H1 (cell line): ENCODE measurements at regions not wholly inside any gene's neighbourhood (a gene's known extent, or its start where the extent isn't known, plus 50 kb on each side); places are given as distances from the start of the nearest gene placed in this dataset.
"Not testable (repeated sequence)": the region's sequence is repeated elsewhere in the genome, so short reads cannot be mapped to it uniquely, and the experiment has no call there.

Experiments
- CTCF ChIA-PET: fragments of 300-600 bp; sonication (Branson Sonifier 250); formaldehyde crosslinking; loops from one replicate; lab custom pipeline; 2021; ENCODE audit not compliant: partially characterized antibody; lab: Charles Lee
- POLR2A ChIA-PET: fragments of 300-600 bp; sonication (Branson Sonifier 250); formaldehyde crosslinking; loops from one replicate; lab custom pipeline; 2021; ENCODE audit warnings: inconsistent platforms; ENCODE audit not compliant: partially characterized antibody; lab: Charles Lee
- DNase-seq, 2 experiments: peaks; one replicate each; pipeline versions ENCODE4 v3.0.0 to v3.0.0-alpha.2; 2010 to 2022; ENCODE audit warnings: low spot score in 2 of 2, low read depth in 1 of 2, mixed read lengths in 1 of 2
- FAIRE-seq: peaks from 2 replicates; lab custom pipeline; 2011; peaks lifted over from hg19 to GRCh38; lab: Jason Lieb, UNC
- H2AFZ ChIP-seq: 2 replicates; pipeline ENCODE4 v1.8.1; 2012; ENCODE audit warnings: low read length, inconsistent platforms
- H2AK5ac ChIP-seq: 2 replicates; pipeline ENCODE4 v1.6.1; 2013; ENCODE audit warnings: low read depth, low read length
- H2BK120ac ChIP-seq: replicated peaks from 2 replicates; pipeline ENCODE3; 2013; ENCODE audit warnings: low read depth, low read length, inconsistent platforms
- H2BK12ac ChIP-seq: 2 replicates; pipeline ENCODE4 v1.6.1; 2013; ENCODE audit warnings: low read depth, low read length
- H2BK15ac ChIP-seq: 2 replicates; pipeline ENCODE4 v1.6.1; 2013; ENCODE audit warnings: low read length
- H2BK20ac ChIP-seq: 2 replicates; pipeline ENCODE4 v1.6.1; 2013; ENCODE audit warnings: low read length
- H2BK5ac ChIP-seq: 2 replicates; pipeline ENCODE4 v1.6.1; 2013; ENCODE audit warnings: low read depth, low read length
- H3K14ac ChIP-seq: 2 replicates; pipeline ENCODE4 v1.6.1; 2013; ENCODE audit warnings: inconsistent platforms; ENCODE audit not compliant: insufficient read length
- H3K18ac ChIP-seq: 2 replicates; pipeline ENCODE4 v1.6.1; 2013; ENCODE audit warnings: low read length; ENCODE audit errors: extremely low read depth
- H3K23ac ChIP-seq: 2 replicates; pipeline ENCODE4 v1.6.1; 2013; ENCODE audit warnings: inconsistent platforms; ENCODE audit not compliant: insufficient read length
- H3K23me2 ChIP-seq: 2 replicates; pipeline ENCODE4 v1.6.1; 2013; ENCODE audit warnings: low read depth, low read length
- H3K27ac ChIP-seq: 2 replicates; pipeline ENCODE4 v1.6.1; 2011; ENCODE audit warnings: low read depth, low read length, inconsistent platforms
- H3K27me3 ChIP-seq, 4 experiments: replicated peaks in 1 of 4; 1 replicate in 1 of 4; 2 replicates in 3 of 4; pipeline versions ENCODE4 v1.6.1 to v1.8.1; 2011 to 2013; ENCODE audit warnings: low read length in 3 of 4, mild to moderate bottlenecking in 3 of 4, inconsistent platforms in 2 of 4, mixed read lengths in 2 of 4, moderate library complexity in 1 of 4; ENCODE audit not compliant: control insufficient read depth in 3 of 4, insufficient read depth in 3 of 4; ENCODE audit errors: extremely low read depth in 1 of 4
- H3K36me3 ChIP-seq, 4 experiments: 2 replicates each; pipeline versions ENCODE4 v1.6.1 to v1.8.1; 2011 to 2013; ENCODE audit warnings: mild to moderate bottlenecking in 4 of 4, low read length in 3 of 4, moderate library complexity in 2 of 4, control low read depth in 1 of 4, inconsistent platforms in 1 of 4; ENCODE audit not compliant: insufficient read depth in 4 of 4, control insufficient read depth in 2 of 4
- H3K4ac ChIP-seq: replicated peaks from 2 replicates; pipeline ENCODE3; 2013; ENCODE audit warnings: low read length, low read depth, mixed read lengths, inconsistent platforms; ENCODE audit not compliant: insufficient read length
- H3K4me1 ChIP-seq, 4 experiments: replicated peaks in 1 of 4; 1 replicate in 1 of 4; 2 replicates in 3 of 4; pipeline versions ENCODE4 v1.6.1 to v1.8.1; 2011 to 2013; ENCODE audit warnings: low read length in 3 of 4, inconsistent platforms in 2 of 4, mixed read lengths in 1 of 4; ENCODE audit not compliant: insufficient read depth in 4 of 4, control insufficient read depth in 3 of 4
- H3K4me2 ChIP-seq, 2 experiments: 2 replicates each; pipeline versions ENCODE4 v1.6.1 to v1.8.1; 2011 to 2013; ENCODE audit warnings: low read depth in 2 of 2, low read length in 2 of 2, control low read depth in 1 of 2, inconsistent platforms in 1 of 2, mild to moderate bottlenecking in 1 of 2; ENCODE audit not compliant: insufficient read depth in 1 of 2
- H3K4me3 ChIP-seq, 4 experiments: fragments of 200-600, 300-600 bp in 1 of 4; sonication (generic), shearing (Covaris generic), sonication (Bioruptor Twin) in 1 of 4; 2 replicates each; pipeline versions ENCODE4 v1.5.1 to v1.8.1; 2011 to 2016; ENCODE audit warnings: low read length in 4 of 4, low read depth in 3 of 4, control low read depth in 2 of 4, inconsistent platforms in 2 of 4, mild to moderate bottlenecking in 2 of 4, mixed read lengths in 1 of 4, moderate library complexity in 1 of 4; ENCODE audit not compliant: insufficient read depth in 2 of 4; ENCODE audit errors: extremely low read depth in 1 of 4
- H3K56ac ChIP-seq: replicated peaks from 2 replicates; pipeline ENCODE3; 2013; ENCODE audit warnings: low read depth, mild to moderate bottlenecking, mixed read lengths, low read length, inconsistent platforms; ENCODE audit not compliant: insufficient read length
- H3K79me1 ChIP-seq: 2 replicates; pipeline ENCODE4 v1.6.1; 2013; ENCODE audit warnings: low read depth, low read length, control low read depth
- H3K79me2 ChIP-seq, 2 experiments: 2 replicates each; pipeline versions ENCODE4 v1.6.1 to v1.8.1; 2012 to 2013; ENCODE audit warnings: low read length in 2 of 2, mild to moderate bottlenecking in 2 of 2, inconsistent platforms in 1 of 2; ENCODE audit not compliant: insufficient read depth in 2 of 2, control insufficient read depth in 1 of 2
- H3K9ac ChIP-seq, 4 experiments: replicated peaks in 1 of 4; 1 replicate in 1 of 4; 2 replicates in 3 of 4; pipeline versions ENCODE4 v1.6.1 to v1.8.1; 2011 to 2013; ENCODE audit warnings: low read depth in 3 of 4, low read length in 3 of 4, control low read depth in 2 of 4, mild to moderate bottlenecking in 2 of 4, moderate library complexity in 2 of 4, inconsistent platforms in 1 of 4; ENCODE audit errors: extremely low read depth in 1 of 4
- H3K9me3 ChIP-seq, 2 experiments: 2 replicates each; pipeline versions ENCODE4 v1.6.1 to v1.8.1; 2012 to 2013; ENCODE audit warnings: mild to moderate bottlenecking in 2 of 2, moderate library complexity in 2 of 2, control low read depth in 1 of 2, inconsistent platforms in 1 of 2, low read depth in 1 of 2, low read length in 1 of 2, mixed read lengths in 1 of 2; ENCODE audit not compliant: insufficient read depth in 2 of 2
- H4K20me1 ChIP-seq, 2 experiments: replicated peaks in 1 of 2; 2 replicates each; pipeline versions ENCODE3 to v1.8.1; 2011 to 2013; ENCODE audit warnings: inconsistent platforms in 2 of 2, low read length in 2 of 2, mild to moderate bottlenecking in 1 of 2; ENCODE audit not compliant: insufficient read depth in 2 of 2, control insufficient read depth in 1 of 2
- H4K5ac ChIP-seq: 2 replicates; pipeline ENCODE4 v1.6.1; 2013; ENCODE audit warnings: low read length, low read depth, mixed read lengths, inconsistent platforms; ENCODE audit not compliant: insufficient read length
- H4K8ac ChIP-seq: 2 replicates; pipeline ENCODE4 v1.8.0; 2013; ENCODE audit warnings: mild to moderate bottlenecking, moderate library complexity, low read length, inconsistent platforms; ENCODE audit not compliant: insufficient read depth; ENCODE audit errors: extremely low read depth
- H4K91ac ChIP-seq: replicated peaks from 2 replicates; pipeline ENCODE3; 2013; ENCODE audit warnings: low read length, mixed read lengths, inconsistent platforms; ENCODE audit not compliant: insufficient read length
- RAD21 ChIP-seq, 2 experiments: IDR thresholded peaks in 1 of 2; conservative IDR thresholded peaks in 1 of 2; 2 replicates each; pipeline ENCODE4 v1.6.1; 2011; ENCODE audit warnings: low read depth in 2 of 2, low read length in 2 of 2, improper control_type of control experiment in 1 of 2, inconsistent platforms in 1 of 2, mild to moderate bottlenecking in 1 of 2, moderate library complexity in 1 of 2
- WGBS, 2 experiments: shearing (Covaris generic) in 1 of 2; methylation state at CpG; one replicate each; pipeline versions ENCODE4 v1.1.6 to v1.1.7; 2013 to 2015; ENCODE audit warnings: low lambda C conversion rate in 2 of 2, mixed read lengths in 2 of 2, inconsistent platforms in 1 of 2, low coverage in 1 of 2, missing lambda C conversion rate in 1 of 2; ENCODE audit not compliant: insufficient replicate concordance in 2 of 2, insufficient coverage in 1 of 2, insufficient read length in 1 of 2; ENCODE audit errors: extremely low coverage in 1 of 2, missing lambda C conversion rate in 1 of 2; 5-methylcytosine and 5-hydroxymethylcytosine counted together

DNA sequence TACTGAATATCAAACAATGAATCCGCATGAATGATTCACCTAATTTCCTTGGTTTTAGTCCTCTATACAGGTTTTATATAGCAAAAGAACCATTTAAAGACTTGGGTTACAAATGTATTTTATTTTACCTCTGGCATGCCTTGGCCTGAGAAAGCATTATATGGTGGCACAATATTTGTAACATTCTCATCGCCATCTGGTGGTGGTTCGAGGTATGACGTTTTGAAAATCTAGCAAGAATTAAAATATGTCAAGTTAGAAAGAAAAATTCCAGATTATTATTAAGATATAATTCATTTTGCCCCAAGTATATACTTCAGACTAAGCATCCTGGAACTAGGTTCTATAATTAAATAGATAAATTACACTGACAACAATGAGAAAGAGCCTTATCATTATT lies 445.9 kb downstream of the ZNF33B start:
- H2BK5ac ChIP-seq, H3K14ac ChIP-seq, H4K91ac ChIP-seq, H3K18ac ChIP-seq, H3K4me3 ChIP-seq, H3K56ac ChIP-seq, H3K23ac ChIP-seq, H3K23me2 ChIP-seq, H3K27ac ChIP-seq, H4K20me1 ChIP-seq, FAIRE-seq, H3K79me2 ChIP-seq, H4K5ac ChIP-seq, H3K9ac ChIP-seq, H3K4me1 ChIP-seq, H2AK5ac ChIP-seq, H4K8ac ChIP-seq, H3K4me2 ChIP-seq, H2BK15ac ChIP-seq, H3K79me1 ChIP-seq, POLR2A ChIA-PET, H3K36me3 ChIP-seq, H2BK120ac ChIP-seq, H2BK12ac ChIP-seq, H2BK20ac ChIP-seq, H3K4ac ChIP-seq, CTCF ChIA-PET, H3K27me3 ChIP-seq, H2AFZ ChIP-seq: not testable (repeated sequence)
- WGBS, 2 experiments: 9% methylated on average over 4 of the region's 4 CpGs; no CpG with 5 or more reads in 1 of the 2 experiments
- H3K9me3 ChIP-seq: peaks cover 7 to 18% of the 10 kb centered on the region in 2 experiments
- peak in 1 of 2 experiments; percentile 43 for DNase-seq
- peak; percentile 22 to 31; a peak in 2 of 4 replicates for TF ChIP-seq RAD21 (IDR thresholded peaks at IDR 0.05 in 1 of 2, conservative IDR thresholded peaks at IDR 0.05 in 1 of 2; ENCODE audit: low read depth in 2 of 2, low read length in 2 of 2)
- TF ChIP-seq, all 59 proteins: peak for 1; not testable (repeated sequence) for 58
